Urothelium cell line (cell line): ENCODE measurements at regions not wholly inside any gene's neighbourhood (a gene's known extent, or its start where the extent isn't known, plus 50 kb on each side); places are given as distances from the start of the nearest gene placed in this dataset.
A peak's percentile ranks its signal among the peaks of the same experiment; 100 is the strongest.
"Not testable (repeated sequence)": the region's sequence is repeated elsewhere in the genome, so short reads cannot be mapped to it uniquely, and the experiment has no call there.

Experiments
- DNase-seq: peaks from one replicate; pipeline ENCODE4 v3.0.0; 2011; ENCODE audit warnings: low spot score, mixed read lengths
- FAIRE-seq: peaks from 2 replicates; lab custom pipeline; 2011; peaks lifted over from hg19 to GRCh38; lab: Jason Lieb, UNC

- peak; percentile 68 for DNase-seq
- no peak for FAIRE-seq
These were observed 107.2 kb upstream of the LYZL2 start for GRCh38 chr10:30736685-30737232.

GRCh38 chr10:30734901-30735300 is 105.3 kb upstream of the LYZL2 start:
- FAIRE-seq (no peak), DNase-seq (no peak)

- FAIRE-seq (no peak), DNase-seq (no peak)
These were observed 103.1 kb upstream of the LYZL2 start for GRCh38 chr10:30732671-30733070.

GRCh38 chr10:30731963-30732362 is 102.4 kb upstream of the LYZL2 start:
- FAIRE-seq (peak; percentile 17), DNase-seq (no peak)

GRCh38 chr10:30730306-30730705 is 100.8 kb upstream of the LYZL2 start:
- DNase-seq (no peak), FAIRE-seq (no peak)

GRCh38 chr10:30728766-30729165 is 99.2 kb upstream of the LYZL2 start:
- FAIRE-seq (peak; percentile 30), DNase-seq (no peak)

- FAIRE-seq = peak; percentile 37
- no peak for DNase-seq
These were observed 98.6 kb upstream of the LYZL2 start for GRCh38 chr10:30728127-30728526.

GRCh38 chr10:30727524-30727923 is 98.0 kb upstream of the LYZL2 start:
- FAIRE-seq = no peak

GRCh38 chr10:30726783-30727414 is 97.3 kb upstream of the LYZL2 start:
- DNase-seq = peak; percentile 61
- FAIRE-seq = peak; percentile 89

More at GRCh38 chr10:30727524-30727923, 98.0 kb upstream of the LYZL2 start:
- DNase-seq = no peak

GRCh38 chr10:30725661-30726060 is 96.1 kb upstream of the LYZL2 start:
- DNase-seq (no peak), FAIRE-seq (no peak)

- FAIRE-seq = no peak
These were observed 94.7 kb upstream of the LYZL2 start for GRCh38 chr10:30724296-30724695.

GRCh38 chr10:30722956-30723620 is 93.5 kb upstream of the LYZL2 start:
- FAIRE-seq (no peak), DNase-seq (no peak)

More at GRCh38 chr10:30724296-30724695, 94.7 kb upstream of the LYZL2 start:
- no peak for DNase-seq

- FAIRE-seq (no peak), DNase-seq (no peak)
These were observed 90.3 kb upstream of the LYZL2 start for GRCh38 chr10:30719832-30720231.

- FAIRE-seq (no peak), DNase-seq (no peak)
These were observed 80.3 kb upstream of the LYZL2 start for GRCh38 chr10:30709700-30710358.

- FAIRE-seq (no peak), DNase-seq (no peak)
These were observed 79.7 kb upstream of the LYZL2 start for GRCh38 chr10:30709229-30709628.

- DNase-seq (no peak), FAIRE-seq (no peak)
These were observed 78.7 kb upstream of the LYZL2 start for GRCh38 chr10:30708234-30708633.

- not testable (repeated sequence) for DNase-seq, FAIRE-seq
These were observed 76.6 kb upstream of the LYZL2 start for GRCh38 chr10:30706189-30706588.

- peak; percentile 68 for FAIRE-seq
These were observed 76.1 kb upstream of the LYZL2 start for GRCh38 chr10:30705625-30706149.

GRCh38 chr10:30705101-30705624 is 75.6 kb upstream of the LYZL2 start:
- DNase-seq = no peak
- no peak for FAIRE-seq

More at GRCh38 chr10:30705625-30706149, 76.1 kb upstream of the LYZL2 start:
- no peak for DNase-seq

- not testable (repeated sequence) for DNase-seq, FAIRE-seq
These were observed 75.1 kb upstream of the LYZL2 start for GRCh38 chr10:30704601-30705100.
